ENCODE measurements at regions not wholly inside any gene's neighbourhood (a gene's known extent, or its start where the extent isn't known, plus 50 kb on each side); places are given as distances from the start of the nearest gene placed in this dataset.

GRCh38 chr3:70615286-70615685, 302.8 kb upstream of the MDFIC2 start:
- TF ChIP-seq EP300 (IDR thresholded peaks at IDR 0.05) (no peak), CTCF (IDR thresholded peaks at IDR 0.05) (no peak), POLR2A (IDR thresholded peaks at IDR 0.05) (no peak), POLR2AphosphoS5 (IDR thresholded peaks at IDR 0.05) (no peak)

All from sigmoid colon (tissue), 4 donors.